OCI-LY7 (cell line): ENCODE measurements at regions not wholly inside any gene's neighbourhood (a gene's known extent, or its start where the extent isn't known, plus 50 kb on each side); places are given as distances from the start of the nearest gene placed in this dataset.

Source experiments
- CTCF ChIP-seq: fragments of 200-600 bp; sonication (generic); conservative IDR thresholded peaks from 2 replicates; pipeline ENCODE4 v1.5.1; 2014; ENCODE audit warnings: mild to moderate bottlenecking, antibody characterized with exemption, low read length, moderate library complexity, mixed read lengths
- EZH2phosphoT487 ChIP-seq: fragments of 200-600 bp; sonication (generic); IDR thresholded peaks from 2 replicates; pipeline ENCODE4 v1.6.1; 2018; ENCODE audit warnings: low read depth, borderline replicate concordance, mild to moderate bottlenecking, mixed run types, antibody characterized with exemption, low read length, moderate library complexity, mixed read lengths

GRCh38 chr22:22090650-22091399 lies 108.2 kb upstream of the TOP3B start:
- TF ChIP-seq CTCF, result no peak
- no peak for TF ChIP-seq EZH2phosphoT487
